Neural progenitor cell (in vitro differentiated cells): ENCODE measurements at regions not wholly inside any gene's neighbourhood (a gene's known extent, or its start where the extent isn't known, plus 50 kb on each side); places are given as distances from the start of the nearest gene placed in this dataset.

Experiments used
- CTCF ChIP-seq: fragments of 200-600 bp; sonication (generic); IDR thresholded peaks from 2 replicates; pipeline ENCODE4 v1.5.1; 2017; ENCODE audit warnings: antibody characterized with exemption, mild to moderate bottlenecking
- EZH2 ChIP-seq: fragments of 200-600 bp; sonication (generic); IDR thresholded peaks from 2 replicates; pipeline ENCODE4 v1.6.1; 2017; ENCODE audit warnings: antibody characterized with exemption, mild to moderate bottlenecking, moderate library complexity

- TF ChIP-seq CTCF (no peak), EZH2 (no peak)
Measured at GRCh38 chr16:22634954-22635353, 124.3 kb downstream of the NPIPB5 start.
